Stomach smooth muscle (tissue), 2 donors: ENCODE measurements at regions not wholly inside any gene's neighbourhood (a gene's known extent, or its start where the extent isn't known, plus 50 kb on each side); places are given as distances from the start of the nearest gene placed in this dataset.

ENCODE experiments used
- H3K27ac ChIP-seq: one replicate; pipeline ENCODE4 v1.7.0; 2013; ENCODE audit warnings: mild to moderate bottlenecking, low read length, inconsistent platforms
- H3K27me3 ChIP-seq, 2 donors: one replicate each; pipeline ENCODE4 v1.7.0; 2013; ENCODE audit warnings: low read length in 2 of 2; ENCODE audit not compliant: insufficient read depth in 2 of 2, control insufficient read depth in 1 of 2
- H3K36me3 ChIP-seq, 2 donors: one replicate each; pipeline ENCODE4 v1.7.0; 2013; ENCODE audit warnings: low read length in 2 of 2; ENCODE audit not compliant: control insufficient read depth in 2 of 2, insufficient read depth in 2 of 2
- H3K4me1 ChIP-seq: one replicate; pipeline ENCODE4 v1.7.0; 2013; ENCODE audit warnings: low read length; ENCODE audit not compliant: control insufficient read depth, insufficient read depth
- H3K4me3 ChIP-seq, 2 donors: one replicate each; pipeline ENCODE4 v1.7.0; 2013; ENCODE audit warnings: low read length in 2 of 2
- H3K9ac ChIP-seq, 2 donors: one replicate each; pipeline ENCODE4 v1.7.0; 2013; ENCODE audit warnings: low read length in 2 of 2, mild to moderate bottlenecking in 1 of 2
- H3K9me3 ChIP-seq, 2 donors: one replicate each; pipeline ENCODE4 v1.7.0; 2013; ENCODE audit warnings: low read length in 2 of 2; ENCODE audit not compliant: control insufficient read depth in 2 of 2
- donor health status: healthy.
- donor health status: Pancreatic carcinoma.

DNA sequence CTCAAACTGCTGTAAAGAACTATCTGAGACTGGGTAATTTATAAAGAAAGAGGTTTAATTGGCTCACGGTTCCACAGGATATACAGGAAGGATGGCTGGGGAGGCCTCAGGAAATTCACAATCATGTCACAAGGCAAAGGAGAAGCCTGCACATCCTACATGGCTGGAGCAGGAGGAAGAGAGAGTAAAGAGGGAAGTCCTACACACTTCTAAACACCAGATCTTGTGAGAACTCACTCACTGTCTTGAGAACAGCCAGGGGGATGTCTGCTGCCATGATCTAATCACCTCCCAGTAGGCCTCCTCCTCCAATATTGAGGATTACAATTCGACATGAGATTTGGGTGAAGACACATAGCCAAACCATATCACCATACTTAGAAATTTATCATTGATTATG is 1307.0 kb upstream of the GJE1 start:
- H3K36me3 ChIP-seq, result no peaks in the 10 kb centered on the region

DNA sequence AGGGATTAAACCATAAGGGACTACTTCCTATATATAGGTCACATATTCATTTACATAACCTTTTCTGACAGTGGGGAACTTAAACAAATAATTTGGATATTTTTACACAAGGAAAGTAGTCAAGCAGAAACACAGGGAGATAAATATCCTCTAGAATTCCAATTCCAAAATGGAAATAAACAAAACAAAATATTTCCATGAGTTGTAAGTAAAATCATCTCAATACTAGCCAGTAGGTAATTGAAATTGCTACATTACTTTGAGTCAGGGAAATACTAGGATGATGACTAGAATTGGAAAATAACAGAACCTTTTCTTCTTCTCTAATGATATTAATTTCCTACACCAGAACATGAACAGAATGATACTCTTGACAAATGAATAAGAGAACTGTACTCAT is 1308.1 kb upstream of the GJE1 start:
- Histone ChIP-seq H3K9me3 (no peaks in the 10 kb centered on the region), H3K27me3 (no peaks in the 10 kb centered on the region), H3K4me1 (no peaks in the 10 kb centered on the region), H3K27ac (no peak overlapping the region), H3K9ac (no peak overlapping the region), H3K4me3 (no peak overlapping the region), H3K36me3 (no peaks in the 10 kb centered on the region)

More for the DNA sequence above, 1307.0 kb upstream of the GJE1 start:
- Histone ChIP-seq H3K4me3 (no peak overlapping the region), H3K9me3 (no peaks in the 10 kb centered on the region), H3K27ac (no peak overlapping the region), H3K27me3 (no peaks in the 10 kb centered on the region), H3K9ac (no peak overlapping the region), H3K4me1 (no peaks in the 10 kb centered on the region)

DNA sequence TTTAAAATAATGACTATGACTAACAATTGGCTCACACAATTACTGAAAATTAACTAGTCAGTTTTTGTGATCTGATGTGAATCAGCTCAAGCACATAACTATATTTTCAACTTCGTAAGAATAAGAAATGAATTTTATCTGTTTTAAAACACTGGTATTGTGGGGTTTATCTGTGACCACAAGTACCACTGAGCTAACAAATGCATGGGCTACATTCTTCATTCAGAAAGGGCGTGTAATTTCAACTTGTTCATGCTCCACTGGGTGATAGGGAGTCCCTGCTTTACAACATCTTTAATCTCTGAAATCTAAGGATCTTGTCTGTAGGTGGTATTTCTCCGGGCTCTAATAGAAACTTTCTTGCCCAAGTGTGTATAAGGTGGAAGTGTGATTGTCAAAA is 1311.5 kb upstream of the GJE1 start:
- Histone ChIP-seq H3K9ac (no peak overlapping the region), H3K27ac (no peak overlapping the region), H3K9me3 (no peaks in the 10 kb centered on the region), H3K27me3 (no peaks in the 10 kb centered on the region), H3K4me3 (no peak overlapping the region), H3K36me3 (no peaks in the 10 kb centered on the region), H3K4me1 (no peaks in the 10 kb centered on the region)

DNA sequence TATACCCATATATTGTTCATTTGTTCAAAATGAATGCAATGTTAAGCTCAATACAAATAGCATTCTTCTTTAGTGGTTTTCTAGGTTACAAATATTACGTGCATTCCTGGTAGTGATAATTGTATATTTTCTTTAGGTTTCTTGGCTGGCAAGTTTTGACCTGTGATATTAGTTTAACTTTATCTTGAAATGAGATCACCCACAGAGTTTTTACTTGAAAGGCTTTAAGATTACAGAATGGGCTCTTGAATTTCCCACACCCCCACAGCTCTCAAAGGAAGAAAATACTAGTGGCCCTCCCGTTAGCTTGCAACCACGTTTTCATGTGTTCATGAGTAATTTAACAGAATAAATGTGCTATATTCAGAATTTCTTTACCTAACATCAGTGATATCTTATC is 1315.5 kb upstream of the GJE1 start:
- Histone ChIP-seq H3K27me3 (no peaks in the 10 kb centered on the region), H3K4me3 (no peak overlapping the region), H3K4me1 (no peaks in the 10 kb centered on the region), H3K9ac (no peak overlapping the region), H3K9me3 (peaks cover 0 to 3% of the 10 kb centered on the region in 2 donors), H3K36me3 (no peaks in the 10 kb centered on the region), H3K27ac (no peak overlapping the region)

DNA sequence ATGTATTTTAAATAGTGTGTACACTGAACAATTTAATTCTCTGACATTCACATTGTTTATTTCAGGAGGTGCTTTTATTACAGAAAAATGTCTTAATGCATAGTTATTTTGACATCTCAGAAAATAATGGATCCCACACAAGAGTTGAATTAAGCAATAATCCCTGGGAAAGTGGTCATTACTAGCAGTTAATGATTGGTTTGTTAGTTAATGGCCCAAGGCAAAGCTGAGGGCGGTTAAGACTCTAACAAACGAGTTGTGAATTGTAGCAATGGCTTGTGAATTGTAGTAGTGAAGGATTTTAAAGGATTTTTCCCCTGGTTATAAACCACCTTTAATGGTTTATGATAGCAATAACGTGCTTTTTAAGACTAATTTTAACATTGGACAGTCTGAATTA is 1316.0 kb upstream of the GJE1 start:
- H3K27me3 ChIP-seq, result no peaks in the 10 kb centered on the region
- H3K27ac ChIP-seq, result no peak overlapping the region
- no peak overlapping the region for H3K9ac ChIP-seq
- H3K9me3 ChIP-seq, result peaks cover 0 to 3% of the 10 kb centered on the region in 2 donors
- no peak overlapping the region for H3K4me3 ChIP-seq
- no peaks in the 10 kb centered on the region for H3K36me3 ChIP-seq
- H3K4me1 ChIP-seq, result no peaks in the 10 kb centered on the region

DNA sequence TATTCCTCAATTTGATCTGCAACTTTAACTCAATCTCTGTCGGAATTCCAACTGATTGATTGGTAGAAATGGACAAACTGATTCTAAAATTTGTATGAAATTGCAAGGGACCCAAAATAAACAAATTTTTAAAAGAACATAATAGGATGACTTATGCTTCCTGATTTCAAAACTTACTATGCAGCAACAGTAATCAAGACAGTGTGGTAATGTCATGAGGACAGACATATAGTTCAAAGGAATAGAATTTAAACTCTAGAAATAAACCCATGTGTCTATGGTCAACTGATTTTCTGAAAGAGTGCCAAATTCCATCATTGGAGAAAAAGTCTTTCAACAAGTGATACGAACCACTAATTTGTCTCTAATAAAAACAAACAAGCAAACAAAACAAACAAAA is 1320.1 kb upstream of the GJE1 start:
- no peak overlapping the region for H3K27ac ChIP-seq
- H3K27me3 ChIP-seq, result no peaks in the 10 kb centered on the region
- peaks cover 0 to 3% of the 10 kb centered on the region in 2 donors for H3K9me3 ChIP-seq
- no peaks in the 10 kb centered on the region for H3K36me3 ChIP-seq
- no peaks in the 10 kb centered on the region for H3K4me1 ChIP-seq
- H3K4me3 ChIP-seq, result no peak overlapping the region
- H3K9ac ChIP-seq, result no peak overlapping the region

DNA sequence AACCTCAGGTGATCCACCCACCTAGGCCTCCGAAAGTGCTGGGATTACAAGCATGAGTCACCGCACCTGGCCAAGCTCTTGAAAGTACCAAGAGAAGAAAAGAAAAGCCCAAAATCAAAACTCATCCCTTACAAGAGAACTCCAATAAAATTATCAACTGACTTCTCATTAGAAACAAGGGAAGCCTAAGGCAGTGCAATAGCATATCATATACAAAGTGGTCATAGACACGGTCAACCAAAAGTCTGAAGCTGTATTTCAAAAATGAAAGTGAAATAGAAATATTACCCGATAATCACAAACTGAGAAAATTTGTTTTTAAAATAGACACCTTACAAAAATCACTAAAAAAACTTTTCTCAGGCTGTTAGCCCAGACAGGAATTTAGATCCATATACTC is 1321.1 kb upstream of the GJE1 start:
- H3K4me1 ChIP-seq, result no peaks in the 10 kb centered on the region
- no peak overlapping the region for H3K27ac ChIP-seq
- H3K27me3 ChIP-seq, result no peaks in the 10 kb centered on the region
- no peaks in the 10 kb centered on the region for H3K36me3 ChIP-seq
- no peak overlapping the region for H3K4me3 ChIP-seq
- H3K9me3 ChIP-seq, result peaks cover 0 to 3% of the 10 kb centered on the region in 2 donors
- H3K9ac ChIP-seq, result no peak overlapping the region

DNA sequence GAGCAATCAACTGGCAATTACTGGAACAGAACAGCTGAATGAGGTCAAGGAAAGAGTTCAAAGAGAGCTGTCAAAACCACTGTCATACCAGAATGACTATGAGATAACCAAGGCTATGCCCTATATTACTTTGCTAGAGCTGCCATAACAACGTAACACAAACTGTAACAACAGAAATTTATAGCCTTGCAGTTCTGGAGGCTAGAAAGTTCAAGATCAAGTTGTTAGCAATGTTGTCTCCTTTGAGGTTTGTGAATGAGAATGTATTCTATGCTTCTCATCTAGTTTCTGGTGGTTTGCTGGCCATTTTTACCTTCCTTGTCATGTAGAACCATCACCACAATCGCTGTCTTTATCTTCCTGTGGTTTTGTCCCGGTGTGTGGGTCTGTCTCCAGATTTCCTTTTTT is 1323.0 kb upstream of the GJE1 start:
- Histone ChIP-seq H3K9ac (no peak overlapping the region), H3K27ac (no peak overlapping the region), H3K4me3 (no peak overlapping the region), H3K27me3 (no peaks in the 10 kb centered on the region), H3K9me3 (peaks cover 0 to 3% of the 10 kb centered on the region in 2 donors), H3K4me1 (no peaks in the 10 kb centered on the region), H3K36me3 (no peaks in the 10 kb centered on the region)

DNA sequence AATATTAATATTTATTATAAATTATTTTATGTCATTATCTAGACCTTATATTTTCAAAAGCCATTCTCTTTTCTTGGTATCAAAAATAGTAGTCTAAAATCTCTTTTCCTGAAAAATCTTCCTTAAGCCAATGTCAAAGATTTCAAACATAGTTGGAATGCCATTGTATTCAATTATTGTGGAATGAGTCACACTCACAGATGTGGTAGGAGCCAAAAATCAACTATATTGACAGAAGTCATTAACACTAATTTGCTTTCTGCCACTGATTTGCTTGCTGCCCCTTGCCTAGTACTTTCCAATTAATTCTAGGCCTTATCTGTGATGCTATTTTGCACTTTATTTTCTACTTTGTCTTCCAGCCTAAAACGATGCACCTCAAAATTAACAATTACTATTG is 1326.3 kb upstream of the GJE1 start:
- Histone ChIP-seq H3K4me3 (no peak overlapping the region), H3K9me3 (no peaks in the 10 kb centered on the region), H3K9ac (no peak overlapping the region), H3K36me3 (no peaks in the 10 kb centered on the region), H3K27me3 (no peaks in the 10 kb centered on the region), H3K27ac (no peak overlapping the region), H3K4me1 (no peaks in the 10 kb centered on the region)

DNA sequence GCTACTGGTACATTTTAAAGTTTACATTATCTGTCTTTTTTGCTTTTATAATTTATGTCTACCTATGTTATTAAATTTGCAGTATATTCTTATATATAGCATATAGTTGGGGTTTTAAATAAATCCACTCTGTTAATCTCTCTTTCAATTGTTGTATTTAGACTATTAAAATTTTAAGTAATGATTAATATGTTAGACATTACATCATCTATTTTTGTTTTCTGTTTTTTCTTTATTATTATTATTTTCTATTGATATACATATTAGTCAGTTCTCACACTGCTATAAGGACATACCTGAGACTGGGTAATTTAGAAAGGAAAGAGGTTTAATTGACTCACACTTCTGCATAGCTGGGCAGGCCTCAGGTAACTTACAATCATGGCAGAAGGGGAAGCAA is 1338.2 kb upstream of the GJE1 start:
- H3K4me3 ChIP-seq, result no peak overlapping the region
- H3K4me1 ChIP-seq, result no peaks in the 10 kb centered on the region
- H3K27ac ChIP-seq, result no peak overlapping the region
- no peaks in the 10 kb centered on the region for H3K36me3 ChIP-seq
- no peaks in the 10 kb centered on the region for H3K27me3 ChIP-seq
- no peak overlapping the region for H3K9ac ChIP-seq
- H3K9me3 ChIP-seq, result no peaks in the 10 kb centered on the region

DNA sequence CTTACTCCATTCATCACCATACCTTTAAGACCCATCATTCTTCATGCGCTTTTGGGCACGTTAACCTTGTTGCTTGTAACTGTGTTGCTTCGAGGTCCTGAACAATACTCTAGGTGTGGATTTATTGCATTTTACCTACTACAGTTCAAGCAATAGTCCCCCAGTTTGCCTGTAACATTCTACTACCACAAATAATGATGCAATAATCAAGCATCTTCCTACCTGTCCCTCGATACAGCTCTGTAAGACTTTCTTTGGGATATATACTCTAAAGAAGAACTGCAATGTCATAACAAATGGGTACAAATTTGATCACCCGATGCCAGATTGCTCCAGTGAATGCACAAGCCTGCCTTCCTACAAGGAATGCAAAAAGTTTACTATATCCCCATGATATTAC is 1342.6 kb upstream of the GJE1 start:
- Histone ChIP-seq H3K36me3 (no peaks in the 10 kb centered on the region), H3K27ac (no peak overlapping the region)

DNA sequence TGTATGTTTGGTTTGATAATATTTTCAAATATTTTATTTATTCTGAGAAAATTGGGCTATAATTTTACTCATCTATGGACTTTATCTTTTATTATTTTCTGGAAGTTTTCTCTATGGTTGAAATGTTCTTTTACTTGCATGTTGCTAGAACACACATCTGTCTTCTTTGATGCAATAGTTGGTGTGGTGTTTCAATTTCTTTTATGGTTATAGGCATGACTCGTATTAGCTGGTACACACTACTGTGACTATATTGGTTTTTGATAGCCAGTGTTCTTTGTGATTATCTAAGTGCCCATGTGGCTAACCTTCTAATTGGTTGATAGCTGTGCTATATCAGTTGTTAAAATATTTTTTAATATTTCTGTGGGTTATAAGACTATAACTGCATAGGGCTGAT is 1343.3 kb upstream of the GJE1 start:
- Histone ChIP-seq H3K36me3 (no peaks in the 10 kb centered on the region), H3K4me1 (no peaks in the 10 kb centered on the region), H3K27ac (no peak overlapping the region), H3K9ac (no peak overlapping the region), H3K4me3 (no peak overlapping the region), H3K9me3 (no peaks in the 10 kb centered on the region), H3K27me3 (no peaks in the 10 kb centered on the region)

More for the DNA sequence above, 1342.6 kb upstream of the GJE1 start:
- no peaks in the 10 kb centered on the region for H3K27me3 ChIP-seq
- no peak overlapping the region for H3K4me3 ChIP-seq
- H3K4me1 ChIP-seq, result no peaks in the 10 kb centered on the region
- no peak overlapping the region for H3K9ac ChIP-seq
- H3K9me3 ChIP-seq, result no peaks in the 10 kb centered on the region
